ENCODE measurements at regions not wholly inside any gene's neighbourhood (a gene's known extent, or its start where the extent isn't known, plus 50 kb on each side); places are given as distances from the start of the nearest gene placed in this dataset.

- Histone ChIP-seq H3K27ac (ENCODE audit: low read depth in 2 of 2, low read length in 1 of 2) (no peak overlapping the region), H3K4me1 (ENCODE audit: control insufficient read depth in 2 of 2, insufficient read depth in 2 of 2, low read length in 1 of 2) (peaks cover 6 to 28% of the 10 kb centered on the region in 2 donors), H3K9me3 (ENCODE audit: control insufficient read depth in 2 of 2, insufficient read depth in 1 of 2, low read depth in 1 of 2, low read length in 1 of 2) (no peaks in the 10 kb centered on the region), H3K36me3 (ENCODE audit: control insufficient read depth in 2 of 2, insufficient read depth in 2 of 2, low read length in 1 of 2) (peaks cover 0 to 26% of the 10 kb centered on the region in 2 donors), H3K4me3 (ENCODE audit: low read depth in 1 of 2, low read length in 2 of 2) (no peak overlapping the region), H3K27me3 (ENCODE audit: control insufficient read depth in 1 of 2, insufficient read depth in 2 of 2, low read length in 2 of 2) (no peaks in the 10 kb centered on the region)
- WGBS, 2 donors = 94 to 97% methylated on average over 6 of the region's 6 CpGs
These were observed 178.0 kb downstream of the KATNIP start for GRCh38 chr16:27727941-27728340.

GRCh38 chr16:27728691-27729090 is 178.7 kb downstream of the KATNIP start:
- no peak overlapping the region for H3K4me3 ChIP-seq (ENCODE audit: low read depth in 1 of 2, low read length in 2 of 2)
- no peak overlapping the region for H3K27ac ChIP-seq (ENCODE audit: low read depth in 2 of 2, low read length in 1 of 2)
- peaks cover 0 to 26% of the 10 kb centered on the region in 2 donors for H3K36me3 ChIP-seq (ENCODE audit: control insufficient read depth in 2 of 2, insufficient read depth in 2 of 2, low read length in 1 of 2)
- 88 to 93% methylated on average over 3 of the region's 3 CpGs for WGBS, 2 donors
- no peaks in the 10 kb centered on the region for H3K9me3 ChIP-seq (ENCODE audit: control insufficient read depth in 2 of 2, insufficient read depth in 1 of 2, low read depth in 1 of 2, low read length in 1 of 2)
- H3K4me1 ChIP-seq (ENCODE audit: control insufficient read depth in 2 of 2, insufficient read depth in 2 of 2, low read length in 1 of 2) = peaks cover 3 to 22% of the 10 kb centered on the region in 2 donors
- no peaks in the 10 kb centered on the region for H3K27me3 ChIP-seq (ENCODE audit: control insufficient read depth in 1 of 2, insufficient read depth in 2 of 2, low read length in 2 of 2)

GRCh38 chr16:27729516-27730304 is 179.8 kb downstream of the KATNIP start:
- Histone ChIP-seq H3K27ac (ENCODE audit: low read depth in 2 of 2, low read length in 1 of 2) (peak overlapping the region in 1 of 2 donors; percentile 50), H3K4me3 (ENCODE audit: low read depth in 1 of 2, low read length in 2 of 2) (no peak overlapping the region), H3K4me1 (ENCODE audit: control insufficient read depth in 2 of 2, insufficient read depth in 2 of 2, low read length in 1 of 2) (peaks cover 0 to 16% of the 10 kb centered on the region in 2 donors), H3K36me3 (ENCODE audit: control insufficient read depth in 2 of 2, insufficient read depth in 2 of 2, low read length in 1 of 2) (peaks cover 0 to 26% of the 10 kb centered on the region in 2 donors), H3K9me3 (ENCODE audit: control insufficient read depth in 2 of 2, insufficient read depth in 1 of 2, low read depth in 1 of 2, low read length in 1 of 2) (no peaks in the 10 kb centered on the region), H3K27me3 (ENCODE audit: control insufficient read depth in 1 of 2, insufficient read depth in 2 of 2, low read length in 2 of 2) (no peaks in the 10 kb centered on the region)
- 36 to 53% methylated on average over 10 of the region's 10 CpGs for WGBS, 2 donors

GRCh38 chr16:27730661-27731210 is 180.8 kb downstream of the KATNIP start:
- Histone ChIP-seq H3K4me3 (ENCODE audit: low read depth in 1 of 2, low read length in 2 of 2) (no peak overlapping the region), H3K36me3 (ENCODE audit: control insufficient read depth in 2 of 2, insufficient read depth in 2 of 2, low read length in 1 of 2) (peaks cover 0 to 20% of the 10 kb centered on the region in 2 donors), H3K9me3 (ENCODE audit: control insufficient read depth in 2 of 2, insufficient read depth in 1 of 2, low read depth in 1 of 2, low read length in 1 of 2) (no peaks in the 10 kb centered on the region), H3K4me1 (ENCODE audit: control insufficient read depth in 2 of 2, insufficient read depth in 2 of 2, low read length in 1 of 2) (peaks cover 0 to 10% of the 10 kb centered on the region in 2 donors), H3K27ac (ENCODE audit: low read depth in 2 of 2, low read length in 1 of 2) (no peak overlapping the region), H3K27me3 (ENCODE audit: control insufficient read depth in 1 of 2, insufficient read depth in 2 of 2, low read length in 2 of 2) (no peaks in the 10 kb centered on the region)
- 79 to 82% methylated on average over 6 of the region's 6 CpGs for WGBS, 2 donors

- Histone ChIP-seq H3K36me3 (ENCODE audit: control insufficient read depth in 2 of 2, insufficient read depth in 2 of 2, low read length in 1 of 2) (peaks cover 0 to 13% of the 10 kb centered on the region in 2 donors), H3K27me3 (ENCODE audit: control insufficient read depth in 1 of 2, insufficient read depth in 2 of 2, low read length in 2 of 2) (no peaks in the 10 kb centered on the region), H3K9me3 (ENCODE audit: control insufficient read depth in 2 of 2, insufficient read depth in 1 of 2, low read depth in 1 of 2, low read length in 1 of 2) (no peaks in the 10 kb centered on the region), H3K27ac (ENCODE audit: low read depth in 2 of 2, low read length in 1 of 2) (no peak overlapping the region), H3K4me3 (ENCODE audit: low read depth in 1 of 2, low read length in 2 of 2) (no peak overlapping the region), H3K4me1 (ENCODE audit: control insufficient read depth in 2 of 2, insufficient read depth in 2 of 2, low read length in 1 of 2) (peaks cover 2 to 11% of the 10 kb centered on the region in 2 donors)
- 94 to 96% methylated on average over 5 of the region's 5 CpGs for WGBS, 2 donors
These were observed 185.1 kb downstream of the KATNIP start for GRCh38 chr16:27735031-27735430.

GRCh38 chr16:27736431-27736830 is 186.5 kb downstream of the KATNIP start:
- Histone ChIP-seq H3K36me3 (ENCODE audit: control insufficient read depth in 2 of 2, insufficient read depth in 2 of 2, low read length in 1 of 2) (peaks cover 0 to 7% of the 10 kb centered on the region in 2 donors), H3K27ac (ENCODE audit: low read depth in 2 of 2, low read length in 1 of 2) (peak overlapping the region in 1 of 2 donors; percentile 36), H3K4me3 (ENCODE audit: low read depth in 1 of 2, low read length in 2 of 2) (no peak overlapping the region), H3K27me3 (ENCODE audit: control insufficient read depth in 1 of 2, insufficient read depth in 2 of 2, low read length in 2 of 2) (no peaks in the 10 kb centered on the region), H3K9me3 (ENCODE audit: control insufficient read depth in 2 of 2, insufficient read depth in 1 of 2, low read depth in 1 of 2, low read length in 1 of 2) (no peaks in the 10 kb centered on the region), H3K4me1 (ENCODE audit: control insufficient read depth in 2 of 2, insufficient read depth in 2 of 2, low read length in 1 of 2) (peaks cover 2 to 10% of the 10 kb centered on the region in 2 donors)
- 78 to 85% methylated on average over 6 of the region's 6 CpGs for WGBS, 2 donors

- Histone ChIP-seq H3K4me3 (ENCODE audit: low read depth in 1 of 2, low read length in 2 of 2) (no peak overlapping the region), H3K4me1 (ENCODE audit: control insufficient read depth in 2 of 2, insufficient read depth in 2 of 2, low read length in 1 of 2) (peaks cover 2 to 12% of the 10 kb centered on the region in 2 donors), H3K27me3 (ENCODE audit: control insufficient read depth in 1 of 2, insufficient read depth in 2 of 2, low read length in 2 of 2) (no peaks in the 10 kb centered on the region), H3K9me3 (ENCODE audit: control insufficient read depth in 2 of 2, insufficient read depth in 1 of 2, low read depth in 1 of 2, low read length in 1 of 2) (no peaks in the 10 kb centered on the region), H3K27ac (ENCODE audit: low read depth in 2 of 2, low read length in 1 of 2) (peak overlapping the region in 1 of 2 donors; percentile 52), H3K36me3 (ENCODE audit: control insufficient read depth in 2 of 2, insufficient read depth in 2 of 2, low read length in 1 of 2) (peaks cover 0 to 4% of the 10 kb centered on the region in 2 donors)
- 56 to 75% methylated on average over 11 of the region's 11 CpGs for WGBS, 2 donors
These were observed 187.6 kb downstream of the KATNIP start for GRCh38 chr16:27737513-27737912.
